Uterus (tissue), 2 donors: ENCODE measurements at regions not wholly inside any gene's neighbourhood (a gene's known extent, or its start where the extent isn't known, plus 50 kb on each side); places are given as distances from the start of the nearest gene placed in this dataset.

Source experiments
- POLR2A ChIP-seq, 2 donors: fragments of 450-650 bp; IDR thresholded peaks; one replicate each; pipeline ENCODE4 v1.6.1; 2016; ENCODE audit warnings: antibody characterized with exemption in 2 of 2, mild to moderate bottlenecking in 1 of 2, moderate library complexity in 1 of 2
- TF ChIP-seq, protein P1 (sequence below), 4 experiments: fragments of 200-600 bp in 2 of 4; fragments of 450-650 bp in 2 of 4; sonication (generic) in 2 of 4; IDR thresholded peaks; one replicate each; pipeline ENCODE4 v1.5.1; 2016 to 2019; ENCODE audit warnings: antibody characterized with exemption in 4 of 4, mild to moderate bottlenecking in 2 of 4, moderate library complexity in 1 of 4

DNA sequence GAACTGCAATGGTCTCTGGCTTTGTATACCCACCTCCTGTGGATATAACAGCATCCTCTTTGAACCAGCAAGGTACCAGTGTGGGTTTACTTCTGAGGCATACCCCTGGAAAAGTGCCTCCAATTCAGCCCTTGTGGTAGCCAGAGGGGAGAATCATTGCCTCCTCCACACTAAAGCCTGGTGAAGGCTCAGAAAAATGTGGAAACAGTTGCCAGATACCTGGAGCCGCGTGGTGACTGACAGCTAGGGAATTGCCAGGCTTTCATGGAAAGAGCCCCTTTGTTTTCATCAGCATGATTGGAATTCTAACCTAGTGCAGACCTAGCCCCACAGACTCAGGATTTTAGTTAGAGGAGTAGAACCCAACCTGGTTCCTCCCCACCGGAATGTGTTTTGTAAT, 168.6 kb upstream of the KLF3 start:
- no peak for TF ChIP-seq POLR2A (IDR thresholded peaks at IDR 0.05)
- TF ChIP-seq, protein P1, sequence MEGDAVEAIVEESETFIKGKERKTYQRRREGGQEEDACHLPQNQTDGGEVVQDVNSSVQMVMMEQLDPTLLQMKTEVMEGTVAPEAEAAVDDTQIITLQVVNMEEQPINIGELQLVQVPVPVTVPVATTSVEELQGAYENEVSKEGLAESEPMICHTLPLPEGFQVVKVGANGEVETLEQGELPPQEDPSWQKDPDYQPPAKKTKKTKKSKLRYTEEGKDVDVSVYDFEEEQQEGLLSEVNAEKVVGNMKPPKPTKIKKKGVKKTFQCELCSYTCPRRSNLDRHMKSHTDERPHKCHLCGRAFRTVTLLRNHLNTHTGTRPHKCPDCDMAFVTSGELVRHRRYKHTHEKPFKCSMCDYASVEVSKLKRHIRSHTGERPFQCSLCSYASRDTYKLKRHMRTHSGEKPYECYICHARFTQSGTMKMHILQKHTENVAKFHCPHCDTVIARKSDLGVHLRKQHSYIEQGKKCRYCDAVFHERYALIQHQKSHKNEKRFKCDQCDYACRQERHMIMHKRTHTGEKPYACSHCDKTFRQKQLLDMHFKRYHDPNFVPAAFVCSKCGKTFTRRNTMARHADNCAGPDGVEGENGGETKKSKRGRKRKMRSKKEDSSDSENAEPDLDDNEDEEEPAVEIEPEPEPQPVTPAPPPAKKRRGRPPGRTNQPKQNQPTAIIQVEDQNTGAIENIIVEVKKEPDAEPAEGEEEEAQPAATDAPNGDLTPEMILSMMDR (IDR thresholded peaks at IDR 0.05), result no peak
